ENCODE measurements at regions not wholly inside any gene's neighbourhood (a gene's known extent, or its start where the extent isn't known, plus 50 kb on each side); places are given as distances from the start of the nearest gene placed in this dataset.

- Histone ChIP-seq H3K27ac (no peak overlapping the region), H3K36me3 (replicated peaks) (no peaks in the 10 kb centered on the region), H3K27me3 (replicated peaks) (no peaks in the 10 kb centered on the region), H3K4me3 (ENCODE audit: low read depth, low read length) (no peak overlapping the region)
- in situ Hi-C loops (cut with HindIII; ENCODE audit: low pct_ligation_motif_present, low sequenced_read_pairs), result no loop called here
- no peak for TF ChIP-seq CTCF (IDR thresholded peaks at IDR 0.05; ENCODE audit: low read depth, low read length, missing control alignments)
- DNase-seq, result no peak
Measured at GRCh38 chr15:35850284-35850683, 304.3 kb upstream of the DPH6 start.

- no peak overlapping the region for H3K4me3 ChIP-seq (ENCODE audit: low read depth, low read length)
- no peak overlapping the region for H3K27ac ChIP-seq
- TF ChIP-seq CTCF (IDR thresholded peaks at IDR 0.05; ENCODE audit: low read depth, low read length, missing control alignments), result no peak
- no peak for DNase-seq
- H3K36me3 ChIP-seq (replicated peaks), result no peaks in the 10 kb centered on the region
- in situ Hi-C loops (cut with HindIII; ENCODE audit: low pct_ligation_motif_present, low sequenced_read_pairs), result no loop called here
- no peaks in the 10 kb centered on the region for H3K27me3 ChIP-seq (replicated peaks)
Measured at GRCh38 chr15:35851491-35851890, 305.5 kb upstream of the DPH6 start.

- H3K4me3 ChIP-seq (ENCODE audit: low read depth, low read length), result no peak overlapping the region
- no peak for TF ChIP-seq CTCF (IDR thresholded peaks at IDR 0.05; ENCODE audit: low read depth, low read length, missing control alignments)
- in situ Hi-C loops (cut with HindIII; ENCODE audit: low pct_ligation_motif_present, low sequenced_read_pairs), result no loop called here
- no peaks in the 10 kb centered on the region for H3K27me3 ChIP-seq (replicated peaks)
- H3K36me3 ChIP-seq (replicated peaks), result no peaks in the 10 kb centered on the region
- DNase-seq, result no peak
- no peak overlapping the region for H3K27ac ChIP-seq
Measured at GRCh38 chr15:35852818-35853624, 307.1 kb upstream of the DPH6 start.

- H3K4me3 ChIP-seq (ENCODE audit: low read depth, low read length), result no peak overlapping the region
- in situ Hi-C loops (cut with HindIII; ENCODE audit: low pct_ligation_motif_present, low sequenced_read_pairs), result no loop called here
- no peak overlapping the region for H3K27ac ChIP-seq
- no peak for TF ChIP-seq CTCF (IDR thresholded peaks at IDR 0.05; ENCODE audit: low read depth, low read length, missing control alignments)
- no peaks in the 10 kb centered on the region for H3K36me3 ChIP-seq (replicated peaks)
- H3K27me3 ChIP-seq (replicated peaks), result no peaks in the 10 kb centered on the region
- no peak for DNase-seq
Measured at GRCh38 chr15:35854316-35854715, 308.4 kb upstream of the DPH6 start.

- no peak overlapping the region for H3K27ac ChIP-seq
- in situ Hi-C loops (cut with HindIII; ENCODE audit: low pct_ligation_motif_present, low sequenced_read_pairs), result no loop called here
- H3K36me3 ChIP-seq (replicated peaks), result no peaks in the 10 kb centered on the region
- no peak for DNase-seq
- H3K4me3 ChIP-seq (ENCODE audit: low read depth, low read length), result no peak overlapping the region
- H3K27me3 ChIP-seq (replicated peaks), result no peaks in the 10 kb centered on the region
- no peak for TF ChIP-seq CTCF (IDR thresholded peaks at IDR 0.05; ENCODE audit: low read depth, low read length, missing control alignments)
Measured at GRCh38 chr15:35857567-35858226, 311.7 kb upstream of the DPH6 start.

Measured in brain microvascular endothelial cell (primary cell).